Heart left ventricle (tissue), 16 donors: ENCODE measurements at regions not wholly inside any gene's neighbourhood (a gene's known extent, or its start where the extent isn't known, plus 50 kb on each side); places are given as distances from the start of the nearest gene placed in this dataset.

Experiments
- ATAC-seq, 4 donors: fragments of 200-7000 bp; cut with Tn5 transposase; one replicate each; pipeline ENCODE4 v1.9.1; 2020 to 2022; ENCODE audit warnings: moderate library complexity in 4 of 4, mild to moderate bottlenecking in 3 of 4, moderate number of reproducible peaks in 1 of 4
- DNase-seq, 5 donors: peaks; one replicate each; pipeline ENCODE4 v3.0.0-alpha.2; 2020
- H3K27ac ChIP-seq, 12 donors: fragments of 200-600 bp; sonication (generic) in 4 of 12; one replicate each; pipeline versions ENCODE4 v1.5.0 to v1.8.0; 2016 to 2022; ENCODE audit warnings: mild to moderate bottlenecking in 2 of 12
- H3K27me3 ChIP-seq, 9 donors: fragments of 200-600 bp; sonication (generic) in 2 of 9; one replicate each; pipeline versions ENCODE4 v1.5.1 to v1.8.0; 2016 to 2022; ENCODE audit warnings: mild to moderate bottlenecking in 3 of 9
- H3K36me3 ChIP-seq, 9 donors: fragments of 200-600 bp; sonication (generic) in 2 of 9; one replicate each; pipeline versions ENCODE4 v1.5.0 to v1.8.0; 2018 to 2022; ENCODE audit warnings: mild to moderate bottlenecking in 2 of 9
- H3K4me1 ChIP-seq, 12 donors: fragments of 200-600 bp; sonication (generic) in 4 of 12; one replicate each; pipeline versions ENCODE4 v1.5.0 to v1.8.0; 2016 to 2022; ENCODE audit warnings: mild to moderate bottlenecking in 3 of 12
- H3K4me3 ChIP-seq, 12 donors: fragments of 200-600 bp; sonication (generic) in 4 of 12; one replicate each; pipeline versions ENCODE4 v1.5.0 to v1.8.0; 2017 to 2022; ENCODE audit warnings: mild to moderate bottlenecking in 9 of 12, moderate library complexity in 4 of 12
- H3K9me3 ChIP-seq, 12 donors: fragments of 200-600 bp; sonication (generic) in 4 of 12; one replicate each; pipeline versions ENCODE4 v1.5.0 to v1.8.0; 2016 to 2022; ENCODE audit warnings: mild to moderate bottlenecking in 1 of 12
- POLR2A ChIP-seq, 2 donors: fragments of 450-650 bp; IDR thresholded peaks; one replicate each; pipeline ENCODE4 v1.6.1; 2017; ENCODE audit warnings: antibody characterized with exemption in 2 of 2, mild to moderate bottlenecking in 2 of 2, moderate library complexity in 2 of 2
- WGBS, 4 donors: extraction: QIAGEN DNeasy Blood & Tissue Kit in 2 of 4; methylation state at CpG; one replicate each; pipeline versions ENCODE4 v1.1.5 to v1.1.7; 2013 to 2018; 5-methylcytosine and 5-hydroxymethylcytosine counted together
- intact Hi-C, 10 donors: fragments of 100-400 bp; cut with DNase I; formaldehyde crosslinking; loops; one replicate each; pipeline versions ENCODE4 v1.11.1 to v1.14.2; 2022
- TF ChIP-seq, protein P1 (sequence below), 12 donors: fragments of 200-600 bp; sonication (generic) in 4 of 12; IDR thresholded peaks; one replicate each; pipeline versions ENCODE4 v1.5.0 to v1.8.0; 2018 to 2022; ENCODE audit warnings: antibody characterized with exemption in 12 of 12, mild to moderate bottlenecking in 5 of 12
- donor health status: ischemic (EF 13 %, LVEDD 7.1; RV severe dilation, severe dysfunction).
- donor health status: healthy with polysubstance abuse.
- donor health status: DM: no; HTN: yes; CAD: no.
- donor health status: DM: no; HTN: no; CAD: no.
- donor health status: ischemic (EF 25% LVEDD 6.9; RV normal size, moderate dysfunction).
- donor health status: ischemic (EF 25% LVEDD 5.7; RV mildly dilated, moderate dysfunction).
- donor health status: healthy.
- donor health status: DM: yes; HTN: yes; CAD: no.
- donor health status: ischemic (EF 35%, LVEDD 5.7; RV mildly dilated, moderate dysfunction).
- donor health status: nonischemic (EF 11% LVEDD 7.7; RV severe dilation, severe dysfunction).
- donor health status: DM: yes; HTN: yes; CAD: no.
- donor health status: PGD.
- donor health status: ischemic (EF 29% LVEDD 5.4; RV normal size, mild dysfunction).
- donor health status: nonischemic (EF 23%, LVEDD 6.1; RV moderate dilation, normal function).

DNA sequence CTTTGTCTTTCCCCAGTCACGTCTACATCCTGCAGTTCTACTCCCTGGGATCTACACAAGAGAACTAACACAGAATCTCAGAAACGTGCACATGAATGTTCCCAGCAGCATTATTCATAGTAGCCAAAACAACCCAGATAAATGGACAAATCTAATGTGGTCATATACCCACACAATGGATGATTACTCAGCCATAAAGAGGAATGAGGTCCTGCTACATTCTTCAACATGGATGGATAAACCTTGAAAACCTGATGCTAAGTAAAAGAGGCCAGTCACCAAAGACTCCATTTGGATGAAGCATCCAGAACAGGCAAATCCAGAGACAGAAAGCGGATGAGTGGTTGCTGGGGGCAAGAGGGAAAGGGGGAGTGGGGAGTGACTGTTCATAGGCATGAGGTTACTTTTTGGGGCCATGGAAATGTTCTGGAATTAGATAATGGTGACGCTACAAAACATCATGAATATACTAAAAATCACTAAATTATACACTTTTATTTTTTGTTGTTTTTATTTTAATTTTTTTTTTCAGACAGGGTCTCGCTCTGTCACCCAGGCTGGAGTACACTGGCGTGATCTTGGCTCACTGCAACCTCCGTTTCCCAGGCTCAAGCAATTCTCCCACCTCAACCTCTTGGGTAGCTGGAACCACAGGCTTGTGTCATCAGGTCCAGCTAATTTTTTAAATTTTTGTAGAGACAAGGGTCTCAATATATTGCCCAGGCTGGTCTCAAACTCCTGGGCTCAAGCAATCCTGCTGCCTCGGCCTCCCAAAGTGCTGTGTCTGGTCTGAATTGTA lies 50.8 kb upstream of the DSN1 start:
- no peak for ATAC-seq
- Histone ChIP-seq H3K27me3 (no peaks in the 10 kb centered on the region), H3K36me3 (peaks cover 0 to 73% (median 57%) of the 10 kb centered on the region in 9 donors), H3K4me3 (no peak overlapping the region), H3K9me3 (no peaks in the 10 kb centered on the region), H3K27ac (peak overlapping the region in 1 of 12 donors; percentile 69), H3K4me1 (peaks cover 5 to 63% (median 27%) of the 10 kb centered on the region in 12 donors)
- intact Hi-C loops: loop anchor here in 3 of 10 donors (5.0 kb wide), 1 partner anchor 38 kb away; a partner anchor contains a TSS
- WGBS, 4 donors: 88 to 95% (median 93%) methylated on average over 8 of the region's 8 CpGs
- TF ChIP-seq POLR2A (IDR thresholded peaks at IDR 0.05): no peak
- TF ChIP-seq, protein P1, sequence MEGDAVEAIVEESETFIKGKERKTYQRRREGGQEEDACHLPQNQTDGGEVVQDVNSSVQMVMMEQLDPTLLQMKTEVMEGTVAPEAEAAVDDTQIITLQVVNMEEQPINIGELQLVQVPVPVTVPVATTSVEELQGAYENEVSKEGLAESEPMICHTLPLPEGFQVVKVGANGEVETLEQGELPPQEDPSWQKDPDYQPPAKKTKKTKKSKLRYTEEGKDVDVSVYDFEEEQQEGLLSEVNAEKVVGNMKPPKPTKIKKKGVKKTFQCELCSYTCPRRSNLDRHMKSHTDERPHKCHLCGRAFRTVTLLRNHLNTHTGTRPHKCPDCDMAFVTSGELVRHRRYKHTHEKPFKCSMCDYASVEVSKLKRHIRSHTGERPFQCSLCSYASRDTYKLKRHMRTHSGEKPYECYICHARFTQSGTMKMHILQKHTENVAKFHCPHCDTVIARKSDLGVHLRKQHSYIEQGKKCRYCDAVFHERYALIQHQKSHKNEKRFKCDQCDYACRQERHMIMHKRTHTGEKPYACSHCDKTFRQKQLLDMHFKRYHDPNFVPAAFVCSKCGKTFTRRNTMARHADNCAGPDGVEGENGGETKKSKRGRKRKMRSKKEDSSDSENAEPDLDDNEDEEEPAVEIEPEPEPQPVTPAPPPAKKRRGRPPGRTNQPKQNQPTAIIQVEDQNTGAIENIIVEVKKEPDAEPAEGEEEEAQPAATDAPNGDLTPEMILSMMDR (IDR thresholded peaks at IDR 0.05): no peak
- no peak for DNase-seq

DNA sequence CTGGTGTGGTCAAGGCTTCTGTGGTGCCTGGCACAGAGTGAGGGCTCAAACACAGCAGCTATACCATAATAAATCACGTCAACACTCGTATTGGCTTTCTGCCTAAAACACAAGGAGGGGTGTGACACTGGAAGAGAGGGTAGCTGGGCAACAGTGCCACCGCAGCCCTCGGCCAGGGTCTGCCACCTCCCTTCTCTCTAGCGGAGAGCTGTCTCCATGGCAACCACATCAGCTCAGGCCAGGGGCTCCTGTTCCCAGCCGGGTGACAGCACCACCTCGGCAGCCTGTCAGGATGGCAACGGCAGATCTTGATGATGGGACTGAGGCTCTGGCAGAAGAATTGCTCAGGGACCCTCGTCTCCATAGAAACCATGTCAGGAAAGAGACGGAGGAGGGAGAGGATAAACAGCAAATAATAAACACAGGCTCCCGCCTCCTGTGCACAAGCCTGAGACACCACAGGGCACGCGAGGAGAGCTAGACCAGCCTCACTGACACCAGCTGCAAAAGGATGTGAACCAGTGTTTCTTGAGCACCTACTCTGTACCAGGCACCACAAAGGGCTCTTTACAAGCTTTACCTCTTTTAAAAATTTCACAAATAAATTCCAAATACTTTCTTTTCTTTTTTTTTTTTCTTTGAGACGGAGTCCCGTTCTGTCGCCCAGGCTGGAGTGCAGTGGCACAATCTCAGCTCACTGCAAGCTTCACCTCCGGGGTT lies 50.4 kb upstream of the TLDC2 start:
- intact Hi-C loops: loop anchor here in 1 of 10 donors (5.0 kb wide), 2 partner anchors 33 to 37 kb away; a partner anchor contains a TSS
- TF ChIP-seq POLR2A (IDR thresholded peaks at IDR 0.05): no peak
- TF ChIP-seq, protein P1 (IDR thresholded peaks at IDR 0.05): no peak
- ATAC-seq (no peak), DNase-seq (no peak)
- Histone ChIP-seq H3K27me3 (no peaks in the 10 kb centered on the region), H3K4me3 (no peak overlapping the region), H3K36me3 (peaks cover 0 to 71% (median 57%) of the 10 kb centered on the region in 9 donors), H3K27ac (peak overlapping the region in 1 of 12 donors; percentile 24), H3K4me1 (peaks cover 5 to 63% (median 32%) of the 10 kb centered on the region in 12 donors), H3K9me3 (no peaks in the 10 kb centered on the region)
- WGBS, 4 donors: 59 to 68% (median 65%) methylated on average over 17 of the region's 17 CpGs
